A549 (cell line): ENCODE measurements at regions not wholly inside any gene's neighbourhood (a gene's known extent, or its start where the extent isn't known, plus 50 kb on each side); places are given as distances from the start of the nearest gene placed in this dataset.

Experiments used
- CEBPB ChIP-seq, 2 experiments: fragments of >200 bp in 1 of 2; sonication (Bioruptor Twin) in 1 of 2; formaldehyde crosslinking in 1 of 2; IDR thresholded peaks; 2 replicates each; pipeline ENCODE4 v1.6.1; 2012 to 2016
- EP300 ChIP-seq, 2 experiments: fragments of >200 bp; sonication (Bioruptor Twin); formaldehyde crosslinking; IDR thresholded peaks; 2 replicates in 1 of 2; 3 replicates in 1 of 2; pipeline ENCODE4 v1.6.1; 2016 to 2017
- FOXS1 ChIP-seq: fragments of 250-450 bp; sonication (Bioruptor Pico); IDR thresholded peaks from 2 replicates; pipeline ENCODE4 v1.5.0; 2020; ENCODE audit warnings: mild to moderate bottlenecking, moderate library complexity
- JUN ChIP-seq, 2 experiments: fragments of >200 bp; sonication (Bioruptor Twin); formaldehyde crosslinking; IDR thresholded peaks; 2 replicates in 1 of 2; 3 replicates in 1 of 2; pipeline ENCODE4 v1.6.1; 2016 to 2017
- MAX ChIP-seq: IDR thresholded peaks from 2 replicates; pipeline ENCODE4 v1.6.1; 2012
- MYC ChIP-seq: IDR thresholded peaks from 2 replicates; pipeline ENCODE4 v1.6.1; 2012; ENCODE audit warnings: mild to moderate bottlenecking, inconsistent platforms, low read length, improper control_type of control experiment, borderline replicate concordance
- NR3C1 ChIP-seq: fragments of >200 bp; sonication (Bioruptor Twin); formaldehyde crosslinking; IDR thresholded peaks from 3 replicates; pipeline ENCODE4 v1.6.1; 2017
- POLR2A ChIP-seq: IDR thresholded peaks from 2 replicates; pipeline ENCODE4 v1.6.1; 2012; ENCODE audit warnings: mild to moderate bottlenecking, low read length
- RCOR1 ChIP-seq: fragments of 150-350 bp; IDR thresholded peaks from 2 replicates; pipeline ENCODE4 v1.6.1; 2014; ENCODE audit warnings: antibody characterized with exemption, low read length, low read depth
- REST ChIP-seq: fragments of 200-600 bp; sonication (generic); IDR thresholded peaks from 2 replicates; pipeline ENCODE4 v1.6.1; 2016; ENCODE audit warnings: antibody characterized with exemption, mild to moderate bottlenecking, moderate library complexity
- SMC3 ChIP-seq: fragments of >200 bp; sonication (Bioruptor Twin); formaldehyde crosslinking; IDR thresholded peaks from 3 replicates; pipeline ENCODE4 v1.6.1; 2018; ENCODE audit warnings: inconsistent platforms
- SREBF2 ChIP-seq: fragments of 450-650 bp; IDR thresholded peaks from 2 replicates; pipeline ENCODE4 v1.6.1; 2014; ENCODE audit warnings: mild to moderate bottlenecking, moderate library complexity
- TF ChIP-seq, protein P1 (sequence below): fragments of >200 bp; sonication (Bioruptor Twin); formaldehyde crosslinking; IDR thresholded peaks from 3 replicates; pipeline ENCODE4 v1.5.1; 2016

DNA sequence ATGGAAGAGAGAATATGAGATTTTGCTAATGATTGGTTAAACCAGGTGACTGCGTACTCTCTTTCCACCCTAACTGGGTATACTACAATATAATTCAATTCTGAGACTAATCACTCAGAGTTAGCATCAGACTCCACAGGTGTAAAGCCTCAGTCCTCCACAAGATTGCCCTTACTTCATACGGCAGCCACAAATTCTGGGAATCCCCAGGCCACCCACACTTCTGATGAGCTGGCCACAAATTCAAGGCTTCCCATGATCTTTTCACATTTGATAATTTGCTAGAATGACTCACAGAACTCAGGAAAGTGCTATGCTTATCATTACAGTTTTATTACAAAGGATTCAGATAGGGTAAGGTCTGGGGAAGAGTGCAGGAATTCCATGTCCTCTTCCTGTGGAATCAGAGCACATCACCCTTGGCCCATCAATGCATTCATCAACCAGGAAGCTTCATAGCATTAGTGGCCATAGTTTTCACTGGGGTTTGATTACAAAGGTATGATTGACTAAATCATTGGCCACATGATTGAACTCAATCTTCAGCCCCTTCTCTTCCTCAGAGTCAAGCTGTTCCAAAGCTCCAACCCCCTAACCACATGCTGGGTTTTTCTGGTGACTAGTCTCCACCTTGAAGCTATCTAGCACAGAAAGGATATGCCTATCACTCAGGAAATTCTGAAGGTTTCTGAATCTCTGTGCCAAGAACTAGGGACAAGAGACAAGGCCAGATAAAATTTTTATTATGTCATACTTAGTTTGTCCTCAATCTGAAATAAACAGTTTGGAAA, 131.7 kb downstream of the HHIPL2 start:
- TF ChIP-seq RCOR1 = no peak
- no peak for TF ChIP-seq NR3C1
- TF ChIP-seq REST = no peak
- no peak for TF ChIP-seq MAX
- TF ChIP-seq POLR2A = no peak
- no peak for TF ChIP-seq SMC3
- TF ChIP-seq, protein P1, sequence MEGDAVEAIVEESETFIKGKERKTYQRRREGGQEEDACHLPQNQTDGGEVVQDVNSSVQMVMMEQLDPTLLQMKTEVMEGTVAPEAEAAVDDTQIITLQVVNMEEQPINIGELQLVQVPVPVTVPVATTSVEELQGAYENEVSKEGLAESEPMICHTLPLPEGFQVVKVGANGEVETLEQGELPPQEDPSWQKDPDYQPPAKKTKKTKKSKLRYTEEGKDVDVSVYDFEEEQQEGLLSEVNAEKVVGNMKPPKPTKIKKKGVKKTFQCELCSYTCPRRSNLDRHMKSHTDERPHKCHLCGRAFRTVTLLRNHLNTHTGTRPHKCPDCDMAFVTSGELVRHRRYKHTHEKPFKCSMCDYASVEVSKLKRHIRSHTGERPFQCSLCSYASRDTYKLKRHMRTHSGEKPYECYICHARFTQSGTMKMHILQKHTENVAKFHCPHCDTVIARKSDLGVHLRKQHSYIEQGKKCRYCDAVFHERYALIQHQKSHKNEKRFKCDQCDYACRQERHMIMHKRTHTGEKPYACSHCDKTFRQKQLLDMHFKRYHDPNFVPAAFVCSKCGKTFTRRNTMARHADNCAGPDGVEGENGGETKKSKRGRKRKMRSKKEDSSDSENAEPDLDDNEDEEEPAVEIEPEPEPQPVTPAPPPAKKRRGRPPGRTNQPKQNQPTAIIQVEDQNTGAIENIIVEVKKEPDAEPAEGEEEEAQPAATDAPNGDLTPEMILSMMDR = no peak
- no peak for TF ChIP-seq EP300 (IDR thresholded peaks at IDR 0.05)
- TF ChIP-seq JUN (IDR thresholded peaks at IDR 0.05) = no peak
- TF ChIP-seq SREBF2 = no peak
- no peak for TF ChIP-seq FOXS1 (CRISPR knock-in tag)
- no peak for TF ChIP-seq MYC
- no peak for TF ChIP-seq CEBPB (IDR thresholded peaks at IDR 0.05)
